PFSK-1 (cell line): ENCODE measurements at regions not wholly inside any gene's neighbourhood (a gene's known extent, or its start where the extent isn't known, plus 50 kb on each side); places are given as distances from the start of the nearest gene placed in this dataset.

ENCODE experiments used
- FOXP2 ChIP-seq: optimal IDR thresholded peaks from 2 replicates; pipeline ENCODE3; 2011; ENCODE audit warnings: borderline replicate concordance, control low read depth, inconsistent platforms; ENCODE audit not compliant: insufficient read depth; ENCODE audit errors: extremely low read length, extremely low read depth
- POLR2AphosphoS5 ChIP-seq: IDR thresholded peaks from 2 replicates; pipeline ENCODE4 v1.6.1; 2012; ENCODE audit warnings: low read depth, mild to moderate bottlenecking, control low read depth, low read length, moderate library complexity
- REST ChIP-seq, 2 experiments: IDR thresholded peaks; 2 replicates each; pipeline versions ENCODE4 v1.6.1 to v1.8.0; 2011 to 2012; ENCODE audit warnings: low read depth in 2 of 2, low read length in 2 of 2, control low read depth in 1 of 2, inconsistent platforms in 1 of 2, mild to moderate bottlenecking in 1 of 2, moderate library complexity in 1 of 2; ENCODE audit not compliant: insufficient read depth in 1 of 2
- SIN3A ChIP-seq: IDR thresholded peaks from 2 replicates; pipeline ENCODE4 v1.6.1; 2012; ENCODE audit warnings: mild to moderate bottlenecking, low read length, moderate library complexity, borderline replicate concordance; ENCODE audit not compliant: insufficient read depth
- TAF1 ChIP-seq: IDR thresholded peaks from 2 replicates; pipeline ENCODE4 v1.6.1; 2012; ENCODE audit warnings: low read length, control low read depth, borderline replicate concordance; ENCODE audit not compliant: insufficient read depth

GRCh38 chr1:235923466-235924021 lies 56.8 kb upstream of the LYST start:
- no peak for TF ChIP-seq POLR2AphosphoS5
- no peak for TF ChIP-seq REST (IDR thresholded peaks at IDR 0.05; ENCODE audit: insufficient read depth in 1 of 2, low read depth in 2 of 2, low read length in 2 of 2)
- no peak for TF ChIP-seq TAF1
- no peak for TF ChIP-seq SIN3A
- TF ChIP-seq FOXP2 = no peak
